GM23338 (cell line): ENCODE measurements at regions not wholly inside any gene's neighbourhood (a gene's known extent, or its start where the extent isn't known, plus 50 kb on each side); places are given as distances from the start of the nearest gene placed in this dataset.

Experiments used
- ATAC-seq: fragments of 200-7000 bp; cut with Tn5 transposase; 3 replicates; pipeline ENCODE4 v1.9.1; 2020
- DNase-seq: peaks from one replicate; pipeline ENCODE4 v3.0.0-alpha.2; 2015; ENCODE audit warnings: low spot score
- H2AFZ ChIP-seq: fragments of 200-600 bp; sonication (generic); 2 replicates; pipeline ENCODE4 v1.8.0; 2016; ENCODE audit warnings: antibody characterized with exemption, mild to moderate bottlenecking, moderate library complexity
- H3F3A ChIP-seq: fragments of 200-600 bp; sonication (generic); replicated peaks from 2 replicates; pipeline ENCODE4 v1.8.0; 2017; ENCODE audit warnings: antibody characterized with exemption, mixed run types, low read depth
- H3K27ac ChIP-seq: fragments of 200-600 bp; sonication (generic); 2 replicates; pipeline ENCODE4 v1.6.1; 2016; ENCODE audit warnings: low read depth
- H3K27me3 ChIP-seq: fragments of 200-600 bp; sonication (generic); 2 replicates; pipeline ENCODE4 v1.8.0; 2016; ENCODE audit warnings: mild to moderate bottlenecking, mixed run types, moderate library complexity; ENCODE audit not compliant: insufficient read depth
- H3K36me3 ChIP-seq: fragments of 200-600 bp; sonication (generic); 2 replicates; pipeline ENCODE4 v1.8.0; 2016; ENCODE audit warnings: mild to moderate bottlenecking; ENCODE audit not compliant: insufficient read depth
- H3K4me1 ChIP-seq: fragments of 200-600 bp; sonication (generic); 2 replicates; pipeline ENCODE4 v1.8.0; 2016; ENCODE audit warnings: mild to moderate bottlenecking, moderate library complexity; ENCODE audit not compliant: insufficient read depth
- H3K4me2 ChIP-seq: fragments of 200-600 bp; sonication (generic); 2 replicates; pipeline ENCODE4 v1.7.1; 2017; ENCODE audit warnings: mixed run types
- H3K4me3 ChIP-seq: fragments of 200-600 bp; sonication (generic); 2 replicates; pipeline ENCODE4 v1.6.1; 2016; ENCODE audit warnings: mixed run types
- H3K79me2 ChIP-seq: fragments of 200-600 bp; sonication (generic); replicated peaks from 2 replicates; pipeline ENCODE4 v1.8.0; 2017; ENCODE audit warnings: mild to moderate bottlenecking; ENCODE audit not compliant: insufficient read depth
- H3K9me2 ChIP-seq: fragments of 200-600 bp; sonication (generic); 2 replicates; pipeline ENCODE4 v1.8.0; 2017; ENCODE audit not compliant: insufficient read depth
- H4K20me1 ChIP-seq: fragments of 200-600 bp; sonication (generic); replicated peaks from 2 replicates; pipeline ENCODE4 v1.8.0; 2017; ENCODE audit warnings: mild to moderate bottlenecking; ENCODE audit not compliant: insufficient read depth
- H3K27ac Mint-ChIP-seq: 2 replicates; pipeline ENCODE4 v1.8.0; 2020; ENCODE audit warnings: inconsistent platforms, mild to moderate bottlenecking, moderate library complexity, mixed read lengths
- H3K27me3 Mint-ChIP-seq: 3 replicates; pipeline ENCODE4 v1.8.0; 2022; ENCODE audit warnings: low read depth, mild to moderate bottlenecking, moderate library complexity, mixed read lengths, inconsistent platforms; ENCODE audit not compliant: insufficient read depth, poor library complexity
- H3K36me3 Mint-ChIP-seq: 3 replicates; pipeline ENCODE4 v1.8.0; 2021; ENCODE audit warnings: low read depth, mild to moderate bottlenecking, inconsistent platforms, moderate library complexity, mixed read lengths
- H3K4me1 Mint-ChIP-seq: 3 replicates; pipeline ENCODE4 v1.8.0; 2020; ENCODE audit warnings: mild to moderate bottlenecking, inconsistent platforms, mixed read lengths
- H3K4me3 Mint-ChIP-seq: 3 replicates; pipeline ENCODE4 v1.8.0; 2021; ENCODE audit warnings: moderate library complexity, mild to moderate bottlenecking, inconsistent platforms, mixed read lengths
- H3K9me3 Mint-ChIP-seq: 3 replicates; pipeline ENCODE4 v1.8.0; 2020; ENCODE audit warnings: moderate library complexity, mild to moderate bottlenecking, inconsistent platforms, mixed read lengths
- REST ChIP-seq: IDR thresholded peaks from one replicate; pipeline ENCODE4 v1.6.1; 2018; ENCODE audit warnings: antibody characterized with exemption; ENCODE audit not compliant: unreplicated experiment
- ZNF462 ChIP-seq: fragments of 250-450 bp; sonication (Bioruptor Pico); IDR thresholded peaks from 2 replicates; pipeline ENCODE4 v1.5.0; 2020; ENCODE audit warnings: mild to moderate bottlenecking, moderate library complexity

- no peak for TF ChIP-seq ZNF462 (CRISPR knock-in tag)
- TF ChIP-seq REST, result no peak
These were observed 435.5 kb downstream of the GABRG1 start (continued) for GRCh38 chr4:45688341-45688740.

DNA sequence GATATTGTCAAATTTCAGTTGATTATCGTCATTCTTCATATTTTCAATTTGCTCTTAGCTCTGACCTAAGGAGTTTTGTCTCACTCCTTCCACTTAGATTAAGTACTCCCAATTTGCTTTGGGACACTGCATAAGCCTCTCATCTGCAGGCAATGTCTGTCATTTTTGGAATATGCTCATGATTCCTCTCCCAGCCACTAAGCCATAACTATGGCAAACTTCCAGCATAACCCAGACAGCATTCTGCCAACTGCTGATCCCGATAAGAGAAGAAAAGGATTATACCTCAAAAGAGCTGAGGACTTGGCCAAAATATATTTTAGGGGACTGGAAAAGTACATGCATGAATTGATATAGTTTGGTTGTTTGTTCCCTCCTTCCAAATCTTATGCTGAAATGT lies 444.4 kb downstream of the GABRG1 start:
- Histone ChIP-seq H3K4me2 (no peak overlapping the region), H3K9me2 (no peaks in the 10 kb centered on the region; the same call in 1 of the 2 replicates), H3K4me1 (no peaks in the 10 kb centered on the region), H3K27ac (no peak overlapping the region), H3K79me2 (no peaks in the 10 kb centered on the region), H4K20me1 (no peaks in the 10 kb centered on the region), H3K36me3 (no peaks in the 10 kb centered on the region), H3F3A (no peaks in the 10 kb centered on the region), H3K27me3 (no peaks in the 10 kb centered on the region), H2AFZ (no peak overlapping the region), H3K4me3 (no peak overlapping the region)
- Mint-ChIP-seq H3K27me3 (no peaks in the 10 kb centered on the region), H3K36me3 (peaks cover 10% of the 10 kb centered on the region), H3K9me3 (peaks cover 82% of the 10 kb centered on the region), H3K4me3 (no peak overlapping the region), H3K4me1 (no peaks in the 10 kb centered on the region), H3K27ac (no peak overlapping the region)
- ATAC-seq (no peak), DNase-seq (no peak)
- TF ChIP-seq REST, result no peak
